HepG2 (cell line): ENCODE measurements at regions not wholly inside any gene's neighbourhood (a gene's known extent, or its start where the extent isn't known, plus 50 kb on each side); places are given as distances from the start of the nearest gene placed in this dataset.

Experiments used
- GABPA ChIP-seq, 2 experiments: IDR thresholded peaks; 2 replicates each; pipeline ENCODE4 v1.6.1; 2011 to 2016; ENCODE audit warnings: low read depth in 2 of 2, low read length in 1 of 2, missing biosample characterization in 1 of 2, missing genetic modification characterization in 1 of 2
- TBP ChIP-seq: sonication (generic); formaldehyde crosslinking; IDR thresholded peaks from 2 replicates; pipeline ENCODE4 v1.5.0; 2020; ENCODE audit warnings: missing genetic modification reagents
- TF ChIP-seq, protein P1 (sequence below): sonication (generic); formaldehyde crosslinking; IDR thresholded peaks from 2 replicates; pipeline ENCODE4 v1.4.0; 2020; ENCODE audit warnings: low read depth, mild to moderate bottlenecking, missing genetic modification reagents

DNA sequence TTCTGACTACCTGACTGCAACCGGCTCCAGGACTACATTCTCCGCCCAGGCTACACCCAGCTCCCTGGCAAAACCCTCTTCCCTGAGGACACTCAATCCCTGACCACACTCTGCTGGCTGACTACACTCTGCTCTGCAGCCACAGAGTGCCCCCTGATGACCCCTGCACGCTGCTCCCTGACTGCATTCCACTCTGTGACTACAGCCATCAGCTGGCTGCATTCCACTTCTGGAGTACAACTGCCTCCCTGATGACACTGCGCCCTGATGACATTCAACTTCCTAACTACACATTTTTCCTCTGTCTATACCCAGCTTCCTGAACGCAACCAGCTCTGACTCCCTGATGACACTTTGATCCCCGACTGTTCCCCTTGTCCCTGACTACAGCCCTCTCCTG lies 71.3 kb upstream of the NRXN1 start:
- TF ChIP-seq, protein P1, sequence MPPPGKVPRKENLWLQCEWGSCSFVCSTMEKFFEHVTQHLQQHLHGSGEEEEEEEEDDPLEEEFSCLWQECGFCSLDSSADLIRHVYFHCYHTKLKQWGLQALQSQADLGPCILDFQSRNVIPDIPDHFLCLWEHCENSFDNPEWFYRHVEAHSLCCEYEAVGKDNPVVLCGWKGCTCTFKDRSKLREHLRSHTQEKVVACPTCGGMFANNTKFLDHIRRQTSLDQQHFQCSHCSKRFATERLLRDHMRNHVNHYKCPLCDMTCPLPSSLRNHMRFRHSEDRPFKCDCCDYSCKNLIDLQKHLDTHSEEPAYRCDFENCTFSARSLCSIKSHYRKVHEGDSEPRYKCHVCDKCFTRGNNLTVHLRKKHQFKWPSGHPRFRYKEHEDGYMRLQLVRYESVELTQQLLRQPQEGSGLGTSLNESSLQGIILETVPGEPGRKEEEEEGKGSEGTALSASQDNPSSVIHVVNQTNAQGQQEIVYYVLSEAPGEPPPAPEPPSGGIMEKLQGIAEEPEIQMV (CRISPR knock-in tag): no peak
- TF ChIP-seq GABPA (IDR thresholded peaks at IDR 0.05; ENCODE audit: low read depth, low read length): no peak
- no peak for TF ChIP-seq GABPA (CRISPR knock-in tag; IDR thresholded peaks at IDR 0.05; ENCODE audit: low read depth)
- TF ChIP-seq TBP (CRISPR knock-in tag): no peak
